CD4-positive, alpha-beta T cell treated with Interferon gamma for 1 hour (primary cell): ENCODE measurements at regions not wholly inside any gene's neighbourhood (a gene's known extent, or its start where the extent isn't known, plus 50 kb on each side); places are given as distances from the start of the nearest gene placed in this dataset.

Experiments used
- DNase-seq: peaks from one replicate; pipeline ENCODE4 v3.0.0-alpha.2; 2020

- DNase-seq: no peak
These were observed 239.5 kb downstream of the C16orf95 start for GRCh38 chr16:87077750-87078127.

DNA sequence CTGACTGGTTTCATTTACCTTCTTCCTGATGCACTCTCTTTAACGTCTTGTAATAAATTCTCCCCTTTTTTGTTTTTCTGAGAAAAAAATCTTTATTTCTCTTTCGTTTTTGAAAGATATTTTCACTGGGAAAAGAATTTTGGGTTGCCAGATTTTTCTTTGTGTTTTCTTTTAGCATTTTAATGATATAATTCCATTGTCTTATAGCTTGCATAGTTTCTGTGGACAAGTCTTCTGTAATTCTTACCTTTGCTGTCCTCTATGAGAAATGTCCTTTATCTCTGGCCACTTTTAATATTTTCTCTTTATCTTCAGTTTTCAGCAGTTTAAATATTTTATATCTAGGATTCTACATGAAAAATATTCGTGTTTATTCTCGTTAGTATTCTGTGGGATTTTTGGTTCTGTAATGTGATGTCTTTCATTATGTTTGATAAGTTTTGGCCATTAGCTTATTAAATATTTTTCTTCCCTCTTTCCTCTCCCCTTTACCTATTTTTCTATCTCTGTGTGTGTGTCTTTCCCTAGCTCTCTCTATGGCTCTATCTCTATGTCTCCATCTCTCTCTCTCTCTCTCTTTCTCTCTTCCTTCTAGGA lies 236.5 kb downstream of the C16orf95 start:
- DNase-seq: no peak

DNA sequence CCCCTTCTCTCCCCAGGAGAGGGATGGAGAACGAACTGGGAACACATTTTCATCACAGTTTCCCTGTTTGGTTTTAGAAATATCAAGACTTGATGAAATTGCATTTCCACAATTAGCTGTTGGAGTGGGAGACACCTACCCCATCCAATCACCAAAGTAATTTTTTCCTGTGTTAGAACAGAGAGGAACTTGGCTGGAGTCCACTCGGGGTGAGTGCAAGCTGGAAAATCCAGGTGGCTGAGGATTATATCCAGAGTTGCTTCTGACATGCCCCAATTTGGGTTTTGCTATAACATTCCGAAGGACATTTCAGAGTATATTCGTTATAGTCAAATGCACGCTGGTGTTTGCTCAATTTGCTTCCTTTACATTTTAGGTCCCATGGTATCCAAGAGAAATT lies 231.8 kb downstream of the C16orf95 start:
- no peak for DNase-seq

DNA sequence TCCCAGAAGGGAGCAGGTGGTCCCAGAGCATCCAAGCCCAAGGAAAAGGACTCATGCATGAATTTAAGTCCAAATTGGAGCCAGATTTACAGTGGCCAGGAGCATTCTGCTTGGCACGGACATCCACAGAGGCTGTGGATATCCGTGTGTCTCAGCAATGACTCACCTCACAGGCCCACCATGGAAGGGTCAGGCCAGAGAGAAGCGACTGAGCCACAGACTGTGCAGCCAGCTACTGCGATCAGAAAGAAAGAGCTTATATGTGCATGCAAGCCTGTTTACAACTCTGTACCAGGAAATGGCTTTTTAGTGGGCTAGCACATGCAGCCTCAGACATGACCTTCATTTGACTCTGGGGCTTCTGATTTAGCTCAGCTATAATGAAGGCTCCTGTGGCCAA lies 231.0 kb downstream of the C16orf95 start:
- no peak for DNase-seq

DNA sequence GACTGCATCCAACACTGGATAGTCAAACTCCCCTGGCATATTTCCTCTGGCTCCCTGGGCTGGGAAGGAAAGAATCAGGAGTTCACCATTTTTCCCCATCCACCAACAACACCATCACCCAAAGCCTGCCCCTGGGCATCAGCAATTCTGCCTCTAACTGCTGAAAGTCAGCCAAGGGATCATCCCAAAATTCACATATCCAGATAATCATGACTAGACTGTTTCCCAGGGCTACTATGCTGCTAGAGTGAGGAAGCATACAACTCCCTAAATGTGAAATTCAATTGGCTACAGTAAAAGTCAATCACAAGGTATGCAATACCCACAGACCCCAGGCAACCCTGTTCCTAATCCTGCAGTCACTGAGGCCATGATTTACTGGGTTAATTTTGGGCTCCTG lies 230.6 kb downstream of the C16orf95 start:
- DNase-seq: no peak

DNA sequence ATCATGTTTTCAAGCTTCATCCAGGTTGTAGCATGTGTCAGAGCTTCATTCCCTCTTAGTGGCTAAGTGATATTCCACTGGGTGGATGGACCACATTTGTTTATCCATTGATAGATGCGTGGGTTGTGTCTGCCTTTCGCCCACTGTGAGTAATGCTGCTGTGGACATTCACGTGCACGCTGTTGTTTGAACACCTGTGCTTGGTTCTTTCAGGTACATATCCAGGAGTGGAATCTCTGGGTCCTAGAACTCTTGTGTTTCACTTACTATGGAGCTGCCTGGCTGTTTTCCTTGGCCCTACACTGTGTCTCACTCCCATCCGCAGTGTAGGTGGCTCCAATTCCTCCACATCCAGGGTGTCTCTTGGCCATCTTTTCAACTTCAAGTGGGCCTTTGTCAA lies 224.2 kb downstream of the C16orf95 start:
- no peak for DNase-seq

DNA sequence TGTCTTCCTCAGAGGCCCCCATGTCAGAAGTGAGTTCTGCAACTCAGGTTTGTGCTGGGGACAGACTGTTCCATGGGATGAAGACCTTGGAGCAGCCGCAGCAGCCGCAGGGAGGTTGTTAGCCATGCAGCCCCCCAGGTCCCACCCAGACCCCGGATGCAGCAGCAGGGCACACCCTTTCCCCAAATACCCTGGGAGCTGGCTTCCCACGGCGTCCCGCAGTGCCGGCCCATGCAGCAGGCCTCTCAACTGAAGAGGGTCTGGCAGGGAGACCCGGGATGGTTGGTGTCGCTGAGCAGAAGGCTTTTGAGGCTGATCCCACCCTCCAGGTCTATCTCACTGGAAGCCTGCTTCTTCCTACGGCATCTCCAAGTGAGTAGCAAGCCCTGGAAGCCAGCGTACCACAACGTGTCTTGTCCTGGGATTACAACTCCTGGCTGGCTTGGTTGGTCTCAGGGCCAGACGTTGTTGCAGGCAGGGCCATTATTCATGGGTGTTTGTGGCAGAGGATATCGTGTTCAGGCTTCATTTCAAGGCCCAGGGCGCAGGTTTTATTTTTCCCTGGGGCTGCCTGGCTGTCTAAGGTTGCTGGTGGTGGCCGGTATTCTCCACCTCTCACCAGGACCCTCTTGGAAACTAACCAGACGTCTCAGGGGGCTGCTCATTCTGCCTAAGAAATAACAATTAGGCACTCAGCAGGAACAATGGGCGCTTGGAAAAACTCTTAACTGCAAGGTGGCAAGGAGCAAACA lies 223.2 kb downstream of the C16orf95 start:
- no peak for DNase-seq

GRCh38 chr16:87094556-87094865 lies 222.7 kb downstream of the C16orf95 start:
- DNase-seq: no peak

- no peak for DNase-seq
These were observed 221.9 kb downstream of the C16orf95 start for GRCh38 chr16:87095271-87095670.

DNA sequence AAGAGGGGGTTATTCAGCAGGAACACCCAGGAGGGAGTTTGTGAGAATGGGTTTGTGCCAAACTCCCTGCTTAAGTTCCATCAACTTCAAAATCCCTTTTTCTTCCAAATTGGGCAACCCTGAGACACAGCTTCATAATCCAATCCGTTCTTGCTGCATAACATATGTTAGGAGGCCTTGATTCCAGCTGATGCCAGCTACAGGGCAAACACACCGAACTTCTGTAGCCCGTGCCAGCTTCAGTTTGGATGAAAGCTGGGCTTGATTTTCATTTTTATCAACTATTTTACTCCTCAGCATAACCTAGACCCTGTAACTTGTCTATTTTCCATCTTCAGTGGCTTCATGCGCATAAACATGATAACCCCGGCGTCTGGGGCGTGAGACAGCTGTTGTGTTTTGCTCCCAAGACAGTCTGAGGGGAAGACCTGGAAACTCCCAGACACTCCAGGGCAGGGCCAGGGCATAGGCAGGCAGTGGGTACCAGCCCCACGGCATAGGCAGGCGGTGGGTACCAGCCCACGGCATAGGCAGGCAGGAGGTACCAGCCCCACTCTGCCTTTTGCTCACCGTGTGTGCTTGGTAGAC lies 220.4 kb downstream of the C16orf95 start:
- DNase-seq: no peak

GRCh38 chr16:87098361-87098760 lies 218.8 kb downstream of the C16orf95 start:
- no peak for DNase-seq

GRCh38 chr16:87098976-87099720 lies 218.0 kb downstream of the C16orf95 start:
- no peak for DNase-seq

GRCh38 chr16:87100306-87101058 lies 216.7 kb downstream of the C16orf95 start:
- no peak for DNase-seq

DNA sequence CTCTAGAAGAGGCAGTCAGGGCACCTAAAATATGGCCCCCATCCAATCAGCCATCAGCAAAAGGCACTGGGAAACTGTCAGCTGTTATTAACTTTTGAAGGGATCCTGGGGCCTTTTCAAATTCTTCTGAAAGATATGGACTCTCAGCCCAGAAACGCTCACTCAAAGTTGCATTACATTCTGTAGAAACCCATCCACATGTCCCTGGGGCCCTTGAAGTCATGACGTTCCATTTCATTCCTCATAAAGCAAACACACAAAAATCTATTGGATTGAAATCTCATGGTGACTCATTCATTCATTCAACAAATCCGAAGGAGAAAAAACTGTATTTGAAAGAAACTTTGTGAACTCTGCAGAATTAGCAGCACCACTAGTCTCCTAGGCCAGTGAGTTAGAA lies 215.3 kb downstream of the C16orf95 start:
- DNase-seq: no peak

DNA sequence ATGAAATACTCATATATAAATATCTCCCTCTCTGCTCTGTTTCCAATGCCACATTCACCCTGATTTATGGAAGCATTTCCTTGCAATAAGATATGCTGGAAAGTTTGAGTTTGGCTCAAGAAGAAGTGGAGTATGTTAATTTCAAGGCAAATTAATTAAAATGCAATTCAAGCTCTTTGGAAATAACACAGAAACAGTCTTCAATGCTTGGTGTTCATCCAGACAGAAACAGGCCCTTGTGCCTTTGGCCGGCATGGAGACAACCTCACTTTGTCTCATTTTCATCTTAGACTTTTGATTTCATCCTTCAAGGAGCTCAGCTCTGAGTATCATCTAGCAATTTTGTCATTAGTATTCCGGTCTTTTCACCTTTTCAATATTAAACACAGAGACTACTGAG lies 210.0 kb downstream of the C16orf95 start:
- DNase-seq: no peak

- no peak for DNase-seq
These were observed 208.9 kb downstream of the C16orf95 start for GRCh38 chr16:87108278-87108677.

- DNase-seq: no peak
These were observed 208.3 kb downstream of the C16orf95 start for GRCh38 chr16:87108941-87109340.

- no peak for DNase-seq
These were observed 202.4 kb downstream of the C16orf95 start for GRCh38 chr16:87114832-87115231.

DNA sequence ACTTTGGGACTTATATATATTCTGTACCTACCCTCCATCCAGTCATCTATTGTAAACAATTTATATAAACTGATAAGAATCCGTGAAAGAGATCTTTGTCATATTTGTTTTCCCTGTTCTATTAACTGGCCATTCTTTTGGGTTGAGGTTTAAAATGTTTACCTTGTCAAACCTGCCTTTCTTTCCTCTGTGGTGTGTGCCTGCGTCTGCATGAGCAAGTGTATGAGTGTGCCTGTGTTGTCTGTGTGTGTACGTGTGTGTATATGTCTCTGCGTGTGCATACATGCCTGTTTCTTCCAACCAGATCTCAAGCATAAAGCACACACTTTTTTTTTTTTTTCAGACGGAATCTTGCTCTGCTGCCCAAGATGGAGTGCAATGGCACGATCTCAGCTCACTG lies 201.5 kb downstream of the C16orf95 start:
- DNase-seq: no peak

DNA sequence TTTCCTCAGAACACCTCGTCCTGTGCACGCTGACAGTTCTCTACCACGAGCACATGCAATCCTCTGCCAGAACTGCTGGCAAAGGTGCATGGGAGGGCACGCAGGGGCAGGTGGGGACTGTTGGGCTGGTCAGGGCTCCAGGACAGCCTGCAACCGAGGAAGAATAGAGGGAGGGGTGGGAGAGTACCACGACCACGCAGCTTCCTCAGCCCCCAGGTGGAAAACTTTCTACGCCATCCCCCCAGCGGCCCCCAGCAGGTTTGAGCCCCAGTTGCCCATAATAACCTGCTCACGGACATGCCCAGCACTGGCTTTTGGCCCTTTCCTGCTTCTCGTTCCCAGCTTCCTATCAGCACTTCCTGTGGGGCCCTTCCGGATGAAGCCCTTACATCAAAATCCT lies 199.3 kb downstream of the C16orf95 start:
- no peak for DNase-seq

- no peak for DNase-seq
These were observed 198.0 kb downstream of the C16orf95 start for GRCh38 chr16:87119168-87119567.

GRCh38 chr16:87119748-87120147 lies 197.4 kb downstream of the C16orf95 start:
- no peak for DNase-seq

DNA sequence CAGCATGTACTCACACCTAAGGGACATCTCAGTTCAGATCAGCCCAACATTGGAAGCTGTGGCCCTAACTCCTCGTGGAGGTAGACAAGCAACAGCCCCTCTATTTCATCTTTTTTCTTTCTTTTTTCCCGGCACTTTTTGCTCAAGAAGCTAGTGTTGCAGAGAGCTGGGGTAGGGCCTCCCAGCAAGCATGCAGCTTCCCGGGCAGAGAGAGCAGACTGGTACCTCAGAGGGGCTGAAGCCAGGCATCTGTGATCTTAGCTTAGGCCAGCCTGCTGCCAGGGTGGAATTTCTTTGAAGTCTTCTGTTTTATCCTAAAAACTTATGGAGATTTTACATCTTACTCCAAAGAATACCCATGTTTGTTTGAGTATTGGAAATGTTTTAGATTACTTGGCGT lies 195.4 kb downstream of the C16orf95 start:
- DNase-seq: no peak
